NB4 (cell line): ENCODE measurements at regions not wholly inside any gene's neighbourhood (a gene's known extent, or its start where the extent isn't known, plus 50 kb on each side); places are given as distances from the start of the nearest gene placed in this dataset.

Experiments
- DNase-seq: peaks from one replicate; pipeline ENCODE4 v3.0.0; 2010; ENCODE audit warnings: low read depth
- H3K4me3 ChIP-seq: one replicate; pipeline ENCODE4 v1.5.1; 2011; ENCODE audit warnings: mild to moderate bottlenecking, low read depth, low read length, moderate library complexity
- CTCF ChIP-seq: IDR thresholded peaks from one replicate; pipeline ENCODE4 v1.5.1; 2012; ENCODE audit warnings: low read depth, low read length
- MAX ChIP-seq: IDR thresholded peaks from 2 replicates; pipeline ENCODE4 v1.6.1; 2011; ENCODE audit warnings: low read depth, low read length
- MYC ChIP-seq: IDR thresholded peaks from 2 replicates; pipeline ENCODE4 v1.6.1; 2011; ENCODE audit warnings: low read depth, low read length
- POLR2A ChIP-seq: IDR thresholded peaks from 2 replicates; pipeline ENCODE4 v1.6.1; 2011; ENCODE audit warnings: mild to moderate bottlenecking; ENCODE audit not compliant: insufficient read length; ENCODE audit errors: extremely low read depth

- no peak overlapping the region for H3K4me3 ChIP-seq
- no peak for DNase-seq
- no peak for TF ChIP-seq MAX
- no peak for TF ChIP-seq MYC
- TF ChIP-seq CTCF, result no peak
- TF ChIP-seq POLR2A, result no peak
These were observed 129.1 kb upstream of the MEF2C start for GRCh38 chr5:89011778-89012711.

GRCh38 chr5:89010512-89010911, 127.5 kb upstream of the MEF2C start:
- no peak for TF ChIP-seq CTCF
- TF ChIP-seq MAX, result no peak
- no peak for TF ChIP-seq POLR2A
- no peak overlapping the region for H3K4me3 ChIP-seq
- DNase-seq, result no peak

- TF ChIP-seq MAX (no peak), MYC (no peak), CTCF (no peak), POLR2A (no peak)
- H3K4me3 ChIP-seq, result no peak overlapping the region
- DNase-seq, result no peak
These were observed 125.3 kb upstream of the MEF2C start for GRCh38 chr5:89008291-89008690.

GRCh38 chr5:89005990-89006389, 123.0 kb upstream of the MEF2C start:
- no peak overlapping the region for H3K4me3 ChIP-seq
- no peak for DNase-seq
- TF ChIP-seq POLR2A (no peak), MAX (no peak), CTCF (no peak), MYC (no peak)

GRCh38 chr5:89004379-89004778, 121.4 kb upstream of the MEF2C start:
- TF ChIP-seq MYC (no peak), POLR2A (no peak), MAX (no peak), CTCF (no peak)
- H3K4me3 ChIP-seq, result no peak overlapping the region
- no peak for DNase-seq
